Left lung (tissue), 4 donors: ENCODE measurements at regions not wholly inside any gene's neighbourhood (a gene's known extent, or its start where the extent isn't known, plus 50 kb on each side); places are given as distances from the start of the nearest gene placed in this dataset.

Experiments used
- ATAC-seq: fragments of 200-7000 bp; cut with Tn5 transposase; one replicate; pipeline ENCODE4 v1.9.1; 2020; ENCODE audit warnings: moderate library complexity
- DNase-seq, 4 donors: peaks; one replicate each; pipeline ENCODE4 v3.0.0-alpha.2; 2013 to 2020
- H3K27ac ChIP-seq, 2 donors: fragments of 200-600 bp; sonication (generic) in 1 of 2; one replicate each; pipeline versions ENCODE4 v1.5.0 to v1.8.0; 2020 to 2021
- H3K27me3 ChIP-seq, 2 donors: fragments of 200-600 bp; sonication (generic) in 1 of 2; one replicate each; pipeline versions ENCODE4 v1.5.0 to v1.8.0; 2020 to 2021
- H3K36me3 ChIP-seq, 2 donors: fragments of 200-600 bp; sonication (generic) in 1 of 2; one replicate each; pipeline versions ENCODE4 v1.5.0 to v1.8.0; 2020 to 2021
- H3K4me1 ChIP-seq, 2 donors: fragments of 200-600 bp; one replicate each; pipeline ENCODE4 v1.8.0; 2021
- H3K4me3 ChIP-seq, 2 donors: fragments of 200-600 bp; sonication (generic) in 1 of 2; one replicate each; pipeline versions ENCODE4 v1.5.0 to v1.8.0; 2020 to 2021; ENCODE audit warnings: mild to moderate bottlenecking in 1 of 2
- H3K9me3 ChIP-seq, 2 donors: fragments of 200-600 bp; sonication (generic) in 1 of 2; one replicate each; pipeline versions ENCODE4 v1.5.0 to v1.8.0; 2020 to 2021
- intact Hi-C, 2 donors: fragments of 100-400 bp; cut with DNase I; formaldehyde crosslinking; loops; one replicate each; pipeline versions ENCODE4 v1.11.2 to v1.14.2; 2022
- TF ChIP-seq, protein P1 (sequence below), 2 donors: fragments of 200-600 bp; sonication (generic) in 1 of 2; IDR thresholded peaks; one replicate each; pipeline versions ENCODE4 v1.5.0 to v1.8.0; 2021; ENCODE audit warnings: antibody characterized with exemption in 2 of 2
- donor health status: DM: no; HTN: yes; CAD: no.
- donor health status: DM: no; HTN: no; CAD: no.

DNA sequence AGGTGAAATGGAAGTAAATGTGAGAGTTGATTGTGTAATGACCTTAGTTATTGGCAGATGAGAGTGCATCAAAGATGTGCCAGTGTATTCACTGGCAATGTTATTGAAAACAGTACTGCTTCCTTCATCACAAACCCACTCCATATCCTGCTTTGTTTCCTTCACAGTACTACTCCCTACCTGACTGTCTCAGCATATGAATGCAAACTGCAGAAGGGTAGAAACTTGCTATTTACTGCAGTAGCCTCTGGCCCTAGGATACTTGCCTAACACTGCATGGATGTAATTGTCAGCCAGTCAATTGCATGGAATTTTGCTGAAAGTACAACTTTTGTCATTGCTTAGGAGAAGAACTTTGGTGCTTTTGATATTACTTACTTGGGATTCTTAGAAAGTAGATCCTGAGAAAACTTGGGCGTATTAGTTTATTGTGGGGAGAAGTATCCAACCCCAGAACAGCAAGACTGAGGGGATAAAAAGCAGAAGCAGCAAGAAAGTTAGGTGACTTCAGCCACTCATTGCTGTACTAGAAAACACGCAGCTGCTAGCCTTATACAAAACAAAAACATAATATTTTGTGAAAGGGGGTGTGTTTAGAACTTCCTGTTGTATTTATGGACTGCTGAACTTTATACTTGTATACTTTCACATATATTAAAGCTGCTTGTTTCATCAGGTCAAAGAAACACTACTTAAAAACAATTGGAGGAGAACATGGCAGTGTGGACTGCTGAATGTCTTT is 219.0 kb downstream of the CCNG2 start:
- ATAC-seq (no peak), DNase-seq (no peak)
- H3K36me3 ChIP-seq, result no peaks in the 10 kb centered on the region
- H3K9me3 ChIP-seq, result no peaks in the 10 kb centered on the region
- no peak overlapping the region for H3K27ac ChIP-seq
- intact Hi-C loops, result no loop called here
- no peaks in the 10 kb centered on the region for H3K4me1 ChIP-seq
- H3K27me3 ChIP-seq, result no peaks in the 10 kb centered on the region
- TF ChIP-seq, protein P1, sequence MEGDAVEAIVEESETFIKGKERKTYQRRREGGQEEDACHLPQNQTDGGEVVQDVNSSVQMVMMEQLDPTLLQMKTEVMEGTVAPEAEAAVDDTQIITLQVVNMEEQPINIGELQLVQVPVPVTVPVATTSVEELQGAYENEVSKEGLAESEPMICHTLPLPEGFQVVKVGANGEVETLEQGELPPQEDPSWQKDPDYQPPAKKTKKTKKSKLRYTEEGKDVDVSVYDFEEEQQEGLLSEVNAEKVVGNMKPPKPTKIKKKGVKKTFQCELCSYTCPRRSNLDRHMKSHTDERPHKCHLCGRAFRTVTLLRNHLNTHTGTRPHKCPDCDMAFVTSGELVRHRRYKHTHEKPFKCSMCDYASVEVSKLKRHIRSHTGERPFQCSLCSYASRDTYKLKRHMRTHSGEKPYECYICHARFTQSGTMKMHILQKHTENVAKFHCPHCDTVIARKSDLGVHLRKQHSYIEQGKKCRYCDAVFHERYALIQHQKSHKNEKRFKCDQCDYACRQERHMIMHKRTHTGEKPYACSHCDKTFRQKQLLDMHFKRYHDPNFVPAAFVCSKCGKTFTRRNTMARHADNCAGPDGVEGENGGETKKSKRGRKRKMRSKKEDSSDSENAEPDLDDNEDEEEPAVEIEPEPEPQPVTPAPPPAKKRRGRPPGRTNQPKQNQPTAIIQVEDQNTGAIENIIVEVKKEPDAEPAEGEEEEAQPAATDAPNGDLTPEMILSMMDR (IDR thresholded peaks at IDR 0.05), result no peak
- H3K4me3 ChIP-seq, result no peak overlapping the region

DNA sequence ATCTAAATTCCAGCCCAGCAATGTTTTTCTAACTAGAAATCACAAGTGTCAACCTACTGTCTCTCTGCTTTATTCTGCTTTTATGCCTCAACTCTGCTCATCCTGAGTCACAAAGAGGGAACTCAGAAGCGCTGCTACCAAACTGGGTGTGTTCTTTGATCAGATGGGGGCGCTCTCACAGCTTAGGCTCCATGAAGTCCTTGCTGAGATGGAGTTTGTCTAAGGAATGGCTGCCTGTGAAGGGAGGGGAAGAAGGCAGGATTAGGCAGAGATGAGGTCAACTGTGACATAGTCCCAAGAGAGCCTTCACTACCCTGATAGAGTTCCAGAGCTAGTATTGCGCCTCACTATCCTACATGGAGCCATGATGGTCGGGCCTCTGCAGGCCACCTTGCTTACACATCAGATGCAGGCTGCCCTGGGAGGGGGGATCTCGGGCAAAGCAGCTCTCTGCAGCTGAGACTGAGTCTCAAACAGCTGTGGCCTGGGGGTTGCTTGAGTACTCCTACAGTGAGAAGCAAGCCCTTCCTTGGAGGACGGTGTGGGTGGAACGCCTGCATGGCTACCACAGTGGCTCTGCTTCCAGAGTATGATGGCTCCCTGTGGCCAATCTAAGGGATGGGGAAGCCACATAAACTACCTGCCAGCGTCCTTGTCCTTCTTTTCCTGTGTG is 219.9 kb downstream of the CCNG2 start:
- H3K27ac ChIP-seq, result no peak overlapping the region
- no peak overlapping the region for H3K4me3 ChIP-seq
- TF ChIP-seq, protein P1 (IDR thresholded peaks at IDR 0.05), result no peak
- no peaks in the 10 kb centered on the region for H3K9me3 ChIP-seq
- H3K4me1 ChIP-seq, result no peaks in the 10 kb centered on the region
- peak in 1 of 4 donors; percentile 39 for DNase-seq
- no peaks in the 10 kb centered on the region for H3K27me3 ChIP-seq
- H3K36me3 ChIP-seq, result no peaks in the 10 kb centered on the region
- ATAC-seq, result no peak
- intact Hi-C loops, result no loop called here

DNA sequence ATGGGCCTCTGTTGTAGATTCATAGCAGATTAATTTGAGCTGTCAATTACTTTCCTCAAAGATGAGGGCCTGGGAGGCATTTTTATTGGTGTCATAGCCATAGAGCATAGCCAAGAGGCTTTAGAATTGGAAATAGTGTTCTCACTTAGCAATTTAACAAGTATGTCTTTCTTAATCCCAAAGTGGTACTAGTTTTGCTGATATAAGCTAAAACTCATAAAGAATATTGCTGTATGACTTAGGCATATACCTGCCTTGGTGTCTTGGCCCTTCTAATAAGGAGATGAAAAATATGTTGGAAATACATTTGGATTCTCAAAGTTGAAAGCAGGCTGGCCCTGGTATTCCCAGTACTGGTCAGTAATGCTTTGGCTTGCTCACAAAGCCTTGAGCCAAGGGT is 221.5 kb upstream of the CXCL13 start:
- TF ChIP-seq, protein P1 (IDR thresholded peaks at IDR 0.05), result no peak
- intact Hi-C loops, result loop anchor here in 1 of 2 donors (10.0 kb wide), 1 partner anchor 231 kb away; no protein-coding TSS in a partner anchor
- H3K36me3 ChIP-seq, result no peaks in the 10 kb centered on the region

DNA sequence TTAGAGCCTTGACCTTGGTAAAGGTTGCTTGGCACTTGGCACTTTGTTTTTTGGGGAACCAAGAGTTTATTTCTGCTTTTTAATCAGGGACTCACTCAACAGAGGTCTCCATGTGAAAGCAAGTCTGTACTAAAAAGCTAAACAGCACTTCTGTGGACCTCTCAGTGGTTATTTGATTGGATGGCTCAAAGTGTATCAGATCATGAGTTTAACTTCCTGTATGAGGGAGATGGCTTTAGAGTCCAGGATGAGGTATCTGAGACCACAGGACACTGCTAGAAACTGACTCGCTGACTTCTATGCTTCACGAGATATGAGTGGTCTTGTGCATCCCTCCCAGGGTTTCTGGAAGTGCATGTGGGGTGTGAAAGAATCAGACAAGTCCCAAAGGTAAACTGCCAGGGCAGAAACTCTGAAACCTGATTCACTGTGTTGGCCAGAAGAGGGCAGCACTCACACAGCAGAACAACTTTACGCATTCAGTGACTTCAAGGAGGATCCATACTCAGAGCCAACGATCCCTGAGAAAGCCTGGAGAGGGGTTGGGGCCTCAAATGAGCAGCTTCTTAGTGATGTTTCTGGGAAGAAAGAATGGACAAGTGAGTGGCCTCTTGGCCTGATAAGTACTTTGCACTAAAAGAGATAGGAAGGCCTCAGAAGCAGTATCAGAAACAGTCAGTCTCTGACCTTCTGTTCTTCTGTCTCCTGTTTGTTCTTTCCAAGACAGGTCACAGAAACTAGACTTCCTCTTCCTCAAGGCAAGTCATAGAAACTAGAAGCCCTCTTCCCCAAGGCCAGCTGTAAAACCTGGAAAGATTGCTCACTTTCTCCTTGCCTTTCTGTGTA is 220.3 kb upstream of the CXCL13 start:
- Histone ChIP-seq H3K36me3 (no peaks in the 10 kb centered on the region), H3K4me3 (no peak overlapping the region), H3K4me1 (no peaks in the 10 kb centered on the region), H3K27ac (no peak overlapping the region), H3K9me3 (no peaks in the 10 kb centered on the region), H3K27me3 (no peaks in the 10 kb centered on the region)
- TF ChIP-seq, protein P1 (IDR thresholded peaks at IDR 0.05), result peak; percentile 72 to 74
- intact Hi-C loops, result loop anchor here in 1 of 2 donors (5.0 to 10.0 kb wide), 2 partner anchors 42 to 229 kb away; no protein-coding TSS in a partner anchor
- ATAC-seq (peak; percentile 96), DNase-seq (peak in 3 of 4 donors; percentile 35 to 80 (median 67))

More for the DNA sequence above, 221.5 kb upstream of the CXCL13 start:
- H3K9me3 ChIP-seq, result no peaks in the 10 kb centered on the region
- ATAC-seq, result no peak
- DNase-seq, result no peak
- H3K4me1 ChIP-seq, result no peaks in the 10 kb centered on the region
- H3K27ac ChIP-seq, result no peak overlapping the region
- no peak overlapping the region for H3K4me3 ChIP-seq
- H3K27me3 ChIP-seq, result no peaks in the 10 kb centered on the region
